KOPT-K1 (cell line): ENCODE measurements at regions not wholly inside any gene's neighbourhood (a gene's known extent, or its start where the extent isn't known, plus 50 kb on each side); places are given as distances from the start of the nearest gene placed in this dataset.
"Not testable (repeated sequence)": the region's sequence is repeated elsewhere in the genome, so short reads cannot be mapped to it uniquely, and the experiment has no call there.

Experiments
- H3K27ac ChIP-seq: fragments of 200-600 bp; sonication (generic); 2 replicates; pipeline ENCODE4 v1.5.1; 2016; ENCODE audit warnings: antibody characterized with exemption, mild to moderate bottlenecking, low read depth, low read length; ENCODE audit not compliant: poor library complexity, severe bottlenecking
- H3K36me3 ChIP-seq: fragments of 200-600 bp; sonication (generic); 2 replicates; pipeline ENCODE4 v1.5.1; 2017; ENCODE audit warnings: antibody characterized with exemption, mild to moderate bottlenecking, low read length, moderate library complexity; ENCODE audit not compliant: insufficient read depth
- H3K9me3 ChIP-seq: fragments of 200-600 bp; sonication (generic); 2 replicates; pipeline ENCODE4 v1.5.1; 2017; ENCODE audit warnings: antibody characterized with exemption, low read length, mild to moderate bottlenecking; ENCODE audit not compliant: insufficient read depth, poor library complexity, severe bottlenecking

GRCh38 chr2:195456771-195457170 lies 200.3 kb upstream of the SLC39A10 start:
- H3K9me3 ChIP-seq = peaks cover 17% of the 10 kb centered on the region
- no peaks in the 10 kb centered on the region for H3K36me3 ChIP-seq
- no peak overlapping the region for H3K27ac ChIP-seq

- Histone ChIP-seq H3K36me3 (no peaks in the 10 kb centered on the region), H3K9me3 (peaks cover 3% of the 10 kb centered on the region), H3K27ac (no peak overlapping the region)
Observed at GRCh38 chr2:195451160-195451559, 205.9 kb upstream of the SLC39A10 start.

GRCh38 chr2:195450552-195451113 lies 206.4 kb upstream of the SLC39A10 start:
- Histone ChIP-seq H3K9me3 (no peaks in the 10 kb centered on the region), H3K36me3 (no peaks in the 10 kb centered on the region), H3K27ac (no peak overlapping the region)

- no peak overlapping the region for H3K27ac ChIP-seq
- no peaks in the 10 kb centered on the region for H3K36me3 ChIP-seq
- H3K9me3 ChIP-seq = peaks cover 9% of the 10 kb centered on the region
Observed at GRCh38 chr2:195447323-195447975, 209.6 kb upstream of the SLC39A10 start.

DNA sequence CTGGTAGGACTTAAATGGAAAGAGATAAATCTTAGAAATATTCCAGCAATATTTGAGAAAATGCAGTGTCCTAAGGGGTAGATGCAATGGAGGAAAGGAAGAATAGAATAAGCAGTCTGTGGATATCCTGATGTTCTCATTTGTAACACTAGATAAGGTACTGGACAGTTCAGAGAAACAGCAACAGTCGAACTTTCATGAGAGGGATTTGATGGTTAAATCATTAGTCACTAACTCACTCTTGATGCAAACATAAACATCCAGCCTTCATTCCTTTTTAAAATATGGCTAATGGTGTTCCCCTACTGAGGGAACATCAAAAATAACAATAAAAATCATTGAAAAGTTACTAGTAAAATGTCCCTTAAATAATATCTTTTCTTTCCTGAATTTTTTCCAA lies 211.4 kb upstream of the SLC39A10 start:
- Histone ChIP-seq H3K36me3 (0 out of 2 replicates have a peak, but pooled peaks cover 3% of the 10 kb centered on the region), H3K9me3 (peaks cover 27% of the 10 kb centered on the region), H3K27ac (no peak overlapping the region)

- Histone ChIP-seq H3K9me3 (peaks cover 43% of the 10 kb centered on the region), H3K27ac (no peak overlapping the region), H3K36me3 (0 out of 2 replicates have a peak, but pooled peaks cover 5% of the 10 kb centered on the region)
Observed at GRCh38 chr2:195443926-195444325, 213.1 kb upstream of the SLC39A10 start.

DNA sequence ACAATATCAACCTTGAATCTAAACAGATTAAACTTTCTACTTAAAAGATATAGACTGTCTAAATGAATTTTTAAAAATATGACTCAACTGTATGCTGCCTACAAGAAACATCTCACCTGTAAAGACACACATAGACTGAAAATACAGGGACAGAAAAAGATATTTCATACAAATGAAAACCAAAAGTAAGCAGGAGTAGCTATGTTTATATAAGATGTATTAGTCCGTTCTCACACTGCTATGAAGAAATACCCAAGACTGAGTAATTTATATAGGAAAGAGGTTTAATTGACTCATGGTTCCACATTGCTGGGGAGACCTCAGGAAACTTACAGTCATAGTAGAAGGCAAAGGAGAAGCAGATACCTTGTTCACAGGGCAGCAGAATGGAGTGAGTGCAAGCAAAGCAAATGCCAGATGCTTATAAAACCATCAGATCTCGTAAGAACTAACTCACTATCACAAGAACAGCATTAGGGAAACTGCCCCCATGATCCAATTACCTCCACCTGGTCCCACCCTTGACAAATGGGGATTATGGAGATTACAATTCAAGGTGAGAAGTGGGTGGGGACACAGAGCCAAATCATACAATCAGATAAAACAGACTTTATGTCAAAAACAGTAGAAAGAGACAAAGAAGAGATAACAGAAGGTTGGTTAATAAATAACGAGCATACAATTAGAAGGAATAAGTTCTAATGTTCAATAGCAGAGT lies 214.4 kb upstream of the SLC39A10 start:
- Histone ChIP-seq H3K27ac (no peak overlapping the region), H3K36me3 (0 out of 2 replicates have a peak, but pooled peaks cover 5% of the 10 kb centered on the region)

DNA sequence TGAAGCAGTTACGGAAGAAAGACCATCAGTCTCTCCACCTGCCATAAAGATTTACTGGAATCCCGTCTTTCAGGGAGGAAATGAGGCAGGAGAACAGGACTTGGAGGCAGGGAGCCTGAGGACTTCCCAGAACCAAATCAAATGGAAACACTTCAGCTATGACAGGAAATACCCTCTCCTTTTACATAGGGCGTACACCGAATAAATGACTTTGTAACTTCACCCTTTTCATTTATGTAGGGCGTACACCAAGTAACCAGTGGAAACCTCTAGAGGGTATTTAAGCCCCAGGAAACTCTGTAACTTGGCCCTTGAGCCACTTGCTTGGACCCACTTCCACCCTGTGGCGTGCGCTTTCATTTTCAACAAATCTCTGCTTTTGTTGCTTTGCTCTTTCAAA lies 218.3 kb upstream of the SLC39A10 start:
- H3K27ac ChIP-seq = no peak overlapping the region
- H3K9me3 ChIP-seq = peaks cover 76% of the 10 kb centered on the region
- 0 out of 2 replicates have a peak, but pooled peaks cover 5% of the 10 kb centered on the region for H3K36me3 ChIP-seq

More for the DNA sequence above, 214.4 kb upstream of the SLC39A10 start:
- peaks cover 55% of the 10 kb centered on the region for H3K9me3 ChIP-seq

GRCh38 chr2:195437521-195437920 lies 219.5 kb upstream of the SLC39A10 start:
- Histone ChIP-seq H3K27ac (no peak overlapping the region), H3K9me3 (peaks cover 73% of the 10 kb centered on the region), H3K36me3 (0 out of 2 replicates have a peak, but pooled peaks cover 5% of the 10 kb centered on the region)

DNA sequence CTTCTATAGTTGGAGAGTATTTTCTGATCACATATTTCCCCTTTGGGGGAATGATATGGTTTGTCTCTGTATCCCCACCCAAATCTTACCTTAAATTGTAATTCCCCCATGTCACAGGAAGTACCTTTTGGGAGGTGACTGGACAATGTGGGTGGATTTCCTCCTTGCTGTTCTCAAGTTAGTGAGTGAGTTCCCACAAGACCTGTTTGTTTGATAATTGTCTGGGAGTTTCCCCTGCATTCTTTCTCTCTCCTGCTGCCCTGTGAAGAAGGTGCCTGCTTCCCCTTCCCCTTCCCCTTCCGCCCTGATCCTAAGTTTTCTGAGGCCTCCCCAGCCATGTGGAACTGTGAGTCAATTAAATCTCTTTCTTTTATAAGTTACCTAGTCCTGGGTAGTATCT lies 222.7 kb upstream of the SLC39A10 start:
- Histone ChIP-seq H3K27ac (no peak overlapping the region), H3K36me3 (no peaks in the 10 kb centered on the region), H3K9me3 (peaks cover 42% of the 10 kb centered on the region)

DNA sequence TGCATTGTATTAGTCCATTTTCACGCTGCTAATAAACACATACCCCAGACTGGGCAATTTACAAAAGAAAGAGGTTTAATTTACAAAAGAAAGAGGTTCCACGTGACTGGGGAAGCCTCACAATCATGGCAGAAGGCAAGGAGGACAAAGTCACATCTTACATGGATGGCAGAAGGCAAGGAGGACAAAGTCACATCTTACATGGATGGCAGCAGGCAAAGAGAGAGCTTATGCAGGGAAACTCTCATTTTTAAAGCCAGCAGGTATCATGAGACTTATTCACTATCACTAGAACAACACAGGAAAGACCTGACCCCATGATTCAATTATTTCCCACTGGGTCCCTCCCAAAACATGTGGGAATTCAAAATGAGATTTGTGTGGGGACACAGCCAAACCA lies 223.3 kb upstream of the SLC39A10 start:
- H3K9me3 ChIP-seq = peaks cover 36% of the 10 kb centered on the region
- not testable (repeated sequence) for H3K36me3 ChIP-seq, H3K27ac ChIP-seq

GRCh38 chr2:195428673-195429072 lies 228.4 kb upstream of the SLC39A10 start:
- Histone ChIP-seq H3K9me3 (peaks cover 5% of the 10 kb centered on the region), H3K27ac (no peak overlapping the region), H3K36me3 (no peaks in the 10 kb centered on the region)

DNA sequence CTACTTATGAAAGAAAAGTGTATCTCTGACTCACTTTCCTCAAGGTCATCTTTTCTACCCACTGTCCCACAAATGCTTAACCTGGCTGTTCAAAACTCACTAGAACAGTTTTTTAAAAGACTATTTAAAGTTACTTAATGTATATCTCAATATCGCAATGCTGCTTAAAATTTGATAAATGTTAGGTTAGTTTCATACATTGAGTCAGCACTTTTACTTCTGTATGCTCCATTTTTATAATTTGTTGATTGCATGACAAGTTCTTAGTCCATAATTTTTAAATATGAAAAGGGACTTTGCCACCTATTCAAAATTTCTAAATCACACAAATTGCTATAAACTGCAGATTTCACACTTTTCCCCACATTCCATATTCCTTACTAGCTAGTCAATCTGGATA lies 231.7 kb upstream of the SLC39A10 start:
- no peaks in the 10 kb centered on the region for H3K9me3 ChIP-seq
- no peaks in the 10 kb centered on the region for H3K36me3 ChIP-seq
- no peak overlapping the region for H3K27ac ChIP-seq

DNA sequence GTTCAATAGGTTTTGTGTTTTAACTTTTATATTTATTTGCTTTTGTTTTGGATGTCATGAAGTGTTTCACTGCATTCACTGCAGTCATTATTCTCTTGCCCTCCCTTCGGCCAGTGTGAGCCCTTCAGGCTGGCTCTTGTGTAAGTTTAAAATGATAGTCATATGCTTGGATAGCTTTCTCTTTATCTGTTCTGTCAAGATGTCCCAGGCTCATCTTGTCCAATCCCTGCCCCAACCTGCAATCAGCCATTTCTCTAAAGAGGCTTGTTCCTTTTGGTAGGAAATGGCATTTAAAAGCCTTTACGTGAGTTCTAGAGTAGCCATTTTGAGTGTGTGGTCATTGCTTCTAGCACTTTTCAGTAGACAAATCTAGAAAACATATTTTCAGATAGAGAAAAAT lies 238.0 kb upstream of the SLC39A10 start:
- Histone ChIP-seq H3K27ac (no peak overlapping the region), H3K36me3 (no peaks in the 10 kb centered on the region), H3K9me3 (no peaks in the 10 kb centered on the region)

DNA sequence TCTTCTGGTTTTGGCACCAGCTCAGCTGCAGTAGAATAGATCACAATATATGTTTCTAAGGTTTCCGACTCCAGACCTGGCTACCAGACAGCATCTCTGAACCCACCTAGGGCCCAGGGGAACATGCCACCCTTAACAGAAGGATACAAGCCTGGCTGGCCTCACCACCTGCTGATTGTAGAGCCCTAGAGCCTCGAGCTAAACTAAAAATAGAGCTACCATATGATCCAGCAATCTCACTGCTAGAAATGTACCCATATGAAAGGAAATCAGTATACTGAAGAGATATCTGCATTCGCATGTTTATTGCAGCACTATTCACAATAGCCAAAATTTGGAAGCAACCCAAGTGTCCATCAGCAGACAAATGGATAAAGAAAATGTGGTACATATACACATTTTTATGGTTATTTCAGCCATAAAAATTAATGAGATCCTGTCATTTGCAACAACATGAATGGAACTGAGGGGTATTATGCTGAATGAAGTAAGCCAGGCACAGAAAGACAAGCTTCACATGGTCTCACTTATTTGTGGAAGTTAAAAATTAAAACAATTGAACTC lies 242.4 kb upstream of the SLC39A10 start:
- H3K36me3 ChIP-seq = no peaks in the 10 kb centered on the region
- no peaks in the 10 kb centered on the region for H3K9me3 ChIP-seq
- H3K27ac ChIP-seq = peak overlapping the region; percentile 20
